KG1 (cell line): ENCODE measurements at regions not wholly inside any gene's neighbourhood (a gene's known extent, or its start where the extent isn't known, plus 50 kb on each side); places are given as distances from the start of the nearest gene placed in this dataset.
"Not testable (repeated sequence)": the region's sequence is repeated elsewhere in the genome, so short reads cannot be mapped to it uniquely, and the experiment has no call there.

Experiments used
- DNase-seq: peaks from one replicate; lab custom pipeline; 2025; lab: John Stamatoyannopoulos, UW

- no peak for DNase-seq
These were observed 714.2 kb upstream of the LCORL start for GRCh38 chr4:18735740-18736268.

DNA sequence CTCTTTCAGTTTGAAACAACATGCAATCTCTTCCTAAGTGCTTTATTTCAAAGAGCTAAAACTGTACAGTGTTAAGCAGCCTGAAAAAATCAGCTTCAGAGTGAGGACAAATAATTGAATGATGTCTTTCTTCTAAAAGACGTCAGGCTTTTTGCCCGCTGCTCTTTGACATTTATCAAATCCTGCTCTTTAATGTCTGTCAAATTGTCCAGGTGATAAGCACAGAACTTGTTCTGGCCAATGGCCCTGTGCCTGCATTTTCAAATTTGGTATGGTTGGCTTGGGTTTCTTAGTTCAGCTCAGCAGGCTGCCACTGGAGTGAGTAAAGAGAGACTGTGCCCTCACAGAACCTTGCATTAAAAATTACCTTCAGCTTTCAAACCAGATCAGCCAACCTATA lies 712.9 kb upstream of the LCORL start:
- DNase-seq = no peak

GRCh38 chr4:18733961-18734360 lies 712.4 kb upstream of the LCORL start:
- DNase-seq = no peak

DNA sequence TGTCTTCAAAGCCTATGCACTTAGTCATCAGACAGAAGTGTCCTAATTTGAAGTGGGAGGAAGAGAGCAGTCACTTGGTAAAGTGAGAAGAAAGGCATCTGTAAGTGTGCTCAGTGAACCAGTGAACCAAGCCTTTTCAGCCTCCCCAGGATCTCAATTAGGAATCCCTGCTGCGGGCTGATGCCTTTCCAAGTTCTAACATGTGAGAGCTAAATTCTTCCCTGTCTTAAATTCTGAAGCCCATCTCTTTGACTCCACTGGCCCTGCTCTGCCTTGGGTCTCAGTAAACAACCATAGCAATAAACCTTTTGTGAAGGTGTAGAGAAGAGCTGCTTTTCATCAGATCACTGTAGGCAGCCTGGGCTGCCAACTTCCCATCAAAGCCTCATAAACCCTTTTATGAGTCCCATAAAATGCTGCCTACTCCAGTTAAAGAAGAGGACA lies 701.2 kb upstream of the LCORL start:
- no peak for DNase-seq

GRCh38 chr4:18698119-18698883 lies 676.7 kb upstream of the LCORL start:
- no peak for DNase-seq

DNA sequence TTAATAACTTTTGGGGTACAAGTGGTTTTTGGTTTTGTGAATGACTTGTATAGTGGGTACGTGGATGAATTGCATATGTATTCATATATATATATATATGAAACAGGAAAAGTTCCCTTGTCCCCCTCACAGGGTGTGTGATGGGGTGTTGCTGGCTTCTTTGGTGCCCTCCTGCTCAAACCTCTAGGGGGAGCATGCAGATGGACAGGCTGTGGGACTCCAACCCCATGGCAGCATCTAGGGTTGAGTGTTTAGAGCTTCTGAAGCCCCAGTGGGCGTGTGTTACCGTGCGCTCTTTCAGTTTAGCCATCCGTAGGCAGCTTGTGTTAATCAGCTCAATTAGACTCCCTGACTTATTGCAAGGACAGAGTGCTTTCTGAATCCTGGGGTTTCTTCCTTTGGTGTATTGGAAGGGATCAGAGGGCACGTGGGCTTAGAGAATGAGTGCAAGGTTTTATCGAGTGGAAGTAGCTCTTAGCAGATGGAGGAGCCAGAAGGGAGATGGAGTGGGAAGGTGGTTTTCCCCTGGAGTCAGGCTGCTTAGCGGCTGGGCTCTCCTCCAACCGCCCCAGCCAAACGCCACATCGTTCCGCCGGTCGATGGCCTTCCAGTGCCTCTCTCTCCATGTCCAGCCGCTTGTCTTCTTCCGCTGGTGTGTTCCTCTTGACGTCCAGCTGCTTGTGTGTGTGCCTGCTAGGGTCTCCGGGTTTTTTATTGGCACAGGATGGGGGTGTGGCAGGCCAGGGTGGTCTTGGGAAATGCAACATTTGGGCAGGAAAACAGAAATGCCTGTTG lies 674.4 kb upstream of the LCORL start:
- DNase-seq = no peak

DNA sequence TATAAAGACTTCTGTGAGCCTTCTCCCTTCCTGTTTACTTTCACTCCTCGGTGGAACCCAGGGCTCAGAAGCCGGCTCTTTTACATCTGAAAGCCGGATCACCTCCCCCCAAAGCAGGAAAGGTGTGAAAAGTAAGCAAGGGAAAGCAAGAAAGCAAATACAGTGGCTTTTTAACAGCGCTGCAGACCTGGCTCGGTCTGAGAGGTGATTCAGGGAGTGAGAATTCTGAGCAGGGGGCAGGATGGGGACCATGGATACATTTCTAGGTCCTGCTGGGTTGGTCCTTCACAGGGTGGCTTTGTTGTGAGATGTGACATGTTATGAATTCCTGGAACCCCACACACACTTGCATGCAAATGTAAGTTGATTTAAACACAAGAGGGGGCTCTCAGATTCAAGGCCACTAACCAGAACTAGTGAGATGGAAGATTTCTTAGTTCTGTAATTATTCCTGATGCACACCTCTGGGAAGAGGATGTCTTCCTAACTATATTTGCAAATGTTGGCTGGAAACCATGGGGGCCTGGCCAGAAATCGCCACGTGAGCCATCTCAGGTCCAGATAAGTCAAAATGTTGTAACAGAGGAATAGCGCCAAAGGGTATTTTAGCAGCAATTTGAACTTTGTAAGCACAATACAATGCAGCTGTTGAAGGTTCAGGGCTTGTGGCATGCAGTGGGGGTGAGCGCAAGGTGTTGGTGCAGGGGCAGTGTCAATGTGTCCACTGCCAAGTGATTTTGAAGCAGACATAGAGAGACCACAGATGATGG lies 670.1 kb upstream of the LCORL start:
- no peak for DNase-seq

DNA sequence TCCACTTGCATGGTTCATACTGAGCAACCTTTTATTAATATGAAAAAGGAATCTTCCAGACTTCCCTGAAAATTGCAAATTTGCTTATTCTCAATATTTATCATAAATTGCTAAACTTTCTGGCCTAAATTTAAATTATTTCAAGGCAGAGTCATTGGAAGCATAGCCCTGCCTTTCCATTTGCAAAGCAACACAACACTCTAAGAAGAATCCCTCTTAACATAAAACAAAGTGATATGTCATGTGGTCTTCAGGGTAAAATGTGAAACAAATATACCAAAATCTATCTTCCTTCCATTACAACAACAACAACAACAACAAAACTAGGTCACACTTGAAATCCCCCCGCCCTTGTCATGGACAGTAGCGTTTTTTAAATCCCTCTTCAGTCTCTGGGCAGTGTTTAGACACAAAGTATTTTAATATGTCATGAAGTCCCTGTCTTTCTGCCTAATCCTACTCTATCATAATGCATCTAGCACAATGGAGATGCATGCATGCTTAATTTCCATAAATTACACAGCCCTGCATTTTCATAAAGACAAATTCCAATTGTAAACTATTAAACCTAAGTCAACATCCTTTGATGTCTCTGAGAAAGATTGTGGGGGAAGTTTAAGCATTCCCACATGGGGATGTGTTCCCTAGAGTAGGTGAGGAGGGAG lies 668.9 kb upstream of the LCORL start:
- DNase-seq = no peak

DNA sequence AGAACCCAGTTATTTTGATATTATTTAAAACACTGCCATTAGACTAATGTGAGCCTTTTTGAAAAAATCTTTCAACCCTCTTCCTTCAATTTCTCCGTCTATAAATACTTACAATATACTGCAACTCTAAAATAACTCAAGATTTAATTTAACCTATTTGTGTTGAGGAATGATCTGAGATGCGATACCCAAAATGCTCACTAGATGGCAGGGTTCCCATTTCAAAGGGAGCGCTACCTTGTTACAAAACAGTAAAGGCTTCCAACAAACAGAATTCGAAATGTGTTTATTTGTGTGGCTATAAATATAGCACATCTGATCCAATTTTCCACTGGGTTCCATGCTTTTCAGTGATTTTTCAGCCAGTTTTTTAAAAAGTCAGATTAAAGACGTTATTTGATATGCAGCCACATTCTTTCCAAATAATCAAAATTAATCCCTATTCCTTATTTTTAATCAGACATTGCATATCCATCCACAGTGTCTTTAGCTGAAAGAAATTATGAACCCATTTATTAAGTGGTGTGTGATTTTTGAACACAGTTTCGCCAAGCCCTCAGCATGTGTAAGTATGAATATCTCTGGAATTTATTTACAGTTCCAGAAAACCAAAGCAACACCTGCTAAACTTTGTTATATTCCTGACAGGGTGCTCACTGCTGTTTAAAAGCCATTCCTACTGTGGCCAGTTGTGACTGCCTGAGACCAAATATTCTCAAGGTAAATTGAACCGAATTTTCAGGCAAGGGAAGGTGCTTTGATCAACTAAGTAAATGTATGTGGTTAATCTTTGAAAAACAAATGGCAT lies 668.0 kb upstream of the LCORL start:
- DNase-seq = peak; percentile 23

GRCh38 chr4:18688351-18688750 lies 666.8 kb upstream of the LCORL start:
- DNase-seq = not testable (repeated sequence)

- DNase-seq = no peak
These were observed 664.9 kb upstream of the LCORL start for GRCh38 chr4:18686338-18687037.

DNA sequence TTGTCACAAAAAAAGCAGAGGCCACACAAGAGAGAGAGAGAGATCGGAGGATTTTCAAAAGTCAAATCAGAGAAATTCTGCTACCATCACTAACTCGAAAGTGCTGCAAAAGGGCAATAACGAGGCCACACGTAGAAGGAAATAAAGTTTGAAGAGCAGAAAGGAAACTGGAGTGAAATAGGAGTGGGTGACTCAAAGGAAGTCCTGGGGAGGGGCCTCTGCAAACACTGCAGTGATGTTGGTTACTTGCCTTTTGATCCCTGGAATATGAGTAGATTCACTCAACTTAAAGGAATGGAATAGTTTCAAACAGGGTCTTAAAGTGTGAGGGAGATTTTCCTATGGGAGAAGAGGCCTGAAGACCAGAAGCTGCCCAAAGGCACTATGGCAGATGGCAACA lies 663.4 kb upstream of the LCORL start:
- no peak for DNase-seq

DNA sequence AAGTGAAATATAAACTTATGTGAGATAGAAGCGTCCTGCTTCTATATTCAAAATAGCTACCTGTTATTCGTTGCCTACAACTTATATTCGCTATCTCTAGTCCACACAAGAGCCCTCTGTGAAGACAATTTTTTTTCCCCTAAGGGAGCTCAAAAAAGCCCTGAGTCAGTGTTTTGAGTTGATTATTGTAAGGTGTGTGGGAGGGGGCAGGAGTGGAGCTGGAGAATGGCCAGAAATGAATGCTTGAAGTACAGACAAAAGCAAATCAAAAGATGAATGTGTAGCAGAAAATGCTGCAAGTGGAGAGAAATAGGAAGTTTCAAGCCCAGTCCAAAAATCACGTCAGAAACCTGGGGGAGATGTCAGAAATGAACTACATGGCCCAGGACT lies 655.0 kb upstream of the LCORL start:
- no peak for DNase-seq

DNA sequence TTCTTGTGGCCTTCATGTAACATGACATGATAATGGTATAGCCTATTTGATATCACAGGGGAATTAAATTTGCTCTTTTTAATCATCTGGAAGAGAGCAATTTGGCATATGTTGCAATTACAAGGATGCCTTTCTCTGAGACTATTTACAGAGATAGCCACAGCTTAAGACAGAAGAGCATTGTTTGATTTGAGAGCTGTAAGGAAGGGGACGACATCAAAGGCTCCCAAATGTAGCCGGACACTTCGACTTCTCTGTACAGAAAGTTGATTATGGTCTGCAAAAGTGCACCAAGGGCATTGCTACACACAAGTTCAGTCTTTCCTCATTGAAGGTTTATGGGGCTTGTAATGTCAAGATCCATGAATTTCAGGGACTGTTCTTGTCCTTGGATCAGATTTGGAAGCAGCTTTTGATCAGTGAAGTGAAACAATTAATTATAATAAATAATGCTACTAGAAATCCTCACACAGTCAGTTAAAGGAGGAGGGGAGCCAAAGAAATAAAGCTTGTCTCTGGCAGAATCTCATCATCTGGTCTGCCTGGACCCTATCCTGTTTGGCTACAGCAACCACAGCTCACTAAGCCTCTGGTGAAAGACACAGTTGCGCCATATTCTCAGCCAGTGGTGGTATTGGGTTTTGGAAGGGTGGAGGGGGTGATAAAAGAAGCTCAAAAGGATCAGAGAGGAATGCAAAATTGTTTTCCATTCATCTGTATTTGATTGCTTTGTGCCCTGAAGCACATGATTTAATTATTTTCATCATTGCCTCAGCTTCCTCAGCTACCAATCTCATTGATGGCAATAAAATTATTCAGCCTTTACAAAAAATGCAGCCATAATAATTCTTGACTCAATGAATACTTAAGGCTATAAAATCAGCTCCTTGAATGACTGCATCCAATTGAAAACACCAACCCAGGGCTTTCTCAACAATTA lies 654.3 kb upstream of the LCORL start:
- no peak for DNase-seq

DNA sequence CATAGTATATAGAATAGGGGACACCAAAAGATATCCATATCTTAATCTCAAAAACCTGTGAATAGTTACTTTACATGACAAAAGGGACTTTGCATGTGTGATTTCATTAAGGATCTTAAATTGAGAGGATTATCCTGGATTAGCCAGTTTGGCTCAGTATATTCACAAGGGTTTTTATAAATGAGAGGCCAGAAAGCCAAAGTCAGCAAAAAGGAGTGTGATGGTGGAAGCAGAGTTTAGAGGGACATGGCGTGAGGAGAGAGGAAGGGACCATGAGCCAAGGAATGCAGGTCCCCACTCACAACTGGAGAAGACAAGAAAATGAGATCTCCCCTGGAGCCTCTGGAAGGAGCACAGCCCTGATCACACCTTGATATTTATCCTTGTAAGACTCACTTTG lies 648.5 kb upstream of the LCORL start:
- DNase-seq = no peak

DNA sequence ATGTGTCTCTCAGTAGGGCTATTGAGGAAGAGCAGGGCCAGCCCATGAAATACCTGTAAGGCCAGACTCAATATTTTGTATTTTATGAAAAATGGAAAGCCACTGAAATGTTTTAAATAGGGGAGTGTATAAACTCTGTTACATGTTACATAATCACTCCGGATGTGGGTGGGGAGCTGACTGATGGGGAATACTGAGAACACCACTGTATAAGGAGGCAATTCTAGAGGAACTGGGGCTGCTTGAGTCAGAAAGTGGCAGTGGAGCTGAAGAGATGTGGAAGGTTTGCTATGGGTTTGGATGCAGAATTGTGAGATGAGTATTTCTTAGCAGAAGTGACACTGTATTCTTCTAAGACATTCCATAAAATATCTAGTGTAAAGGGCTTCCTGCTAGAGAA lies 647.8 kb upstream of the LCORL start:
- DNase-seq = no peak

DNA sequence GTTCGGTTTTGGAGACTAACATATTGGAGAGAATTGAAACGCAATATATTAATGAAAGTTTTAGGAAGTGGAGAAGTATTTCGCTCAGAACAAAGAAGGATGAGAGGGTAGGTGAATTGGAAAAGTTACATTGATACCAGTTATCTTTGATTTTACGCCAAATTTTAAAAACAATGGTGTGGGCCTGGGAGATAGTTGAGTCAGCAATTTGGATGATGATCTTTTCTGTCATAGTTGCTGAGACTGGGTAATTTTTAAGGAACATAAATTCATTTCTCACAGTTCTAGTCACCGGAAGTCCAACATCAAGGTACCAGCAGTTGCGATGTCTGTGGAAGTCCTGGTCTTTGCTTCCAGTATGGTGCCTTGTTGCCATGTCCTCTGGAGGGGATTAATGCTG lies 644.8 kb upstream of the LCORL start:
- no peak for DNase-seq

DNA sequence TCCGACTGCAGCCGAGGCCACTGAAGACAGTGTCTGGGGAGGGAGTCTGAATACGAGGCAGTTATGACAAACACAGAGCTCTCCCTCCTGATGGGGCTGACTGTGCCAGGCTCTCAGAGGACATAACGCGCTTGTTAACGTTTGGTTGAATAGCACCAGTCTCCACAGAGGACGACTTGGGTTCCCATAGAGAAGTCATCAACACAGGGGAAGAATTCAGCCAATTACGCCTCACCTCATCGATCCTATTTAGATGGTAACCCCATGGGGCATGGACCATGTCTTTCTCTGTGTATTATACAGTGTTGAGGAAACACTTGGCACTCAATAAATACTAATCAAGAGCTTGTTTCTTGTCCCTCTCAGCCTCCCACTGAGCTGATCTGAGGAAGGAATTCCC lies 642.6 kb upstream of the LCORL start:
- DNase-seq = no peak

DNA sequence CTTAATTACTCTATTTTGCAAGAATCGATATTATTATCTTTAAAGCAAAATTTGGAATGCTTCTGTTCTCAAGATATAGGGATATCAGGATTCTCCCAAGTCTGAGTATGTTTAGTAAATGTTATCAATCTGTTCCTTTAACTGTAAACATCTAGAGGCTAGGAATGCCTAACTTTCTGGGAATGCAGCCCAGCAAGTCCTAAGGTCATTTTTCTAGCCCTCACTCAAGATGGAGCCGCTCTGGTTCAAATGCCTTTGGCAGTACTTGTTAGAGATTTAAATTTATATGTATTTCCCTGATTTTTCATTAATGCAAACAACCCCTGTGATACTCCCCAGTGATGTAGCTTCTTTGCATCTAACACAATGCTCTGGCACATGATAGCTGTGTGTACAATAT lies 623.8 kb upstream of the LCORL start:
- no peak for DNase-seq
